Fibroblast of villous mesenchyme (primary cell): ENCODE measurements at regions not wholly inside any gene's neighbourhood (a gene's known extent, or its start where the extent isn't known, plus 50 kb on each side); places are given as distances from the start of the nearest gene placed in this dataset.

Experiments used
- DNase-seq: peaks from one replicate; pipeline ENCODE4 v3.0.0-alpha.2; 2010; ENCODE audit warnings: low read depth
- H3K4me3 ChIP-seq: 2 replicates; pipeline ENCODE4 v1.5.1; 2011; ENCODE audit warnings: low read depth, mild to moderate bottlenecking, low read length
- TF ChIP-seq, protein P1 (sequence below): IDR thresholded peaks from 2 replicates; pipeline ENCODE4 v1.5.1; 2012; ENCODE audit warnings: low read depth, mild to moderate bottlenecking, low read length; ENCODE audit not compliant: insufficient read depth

DNA sequence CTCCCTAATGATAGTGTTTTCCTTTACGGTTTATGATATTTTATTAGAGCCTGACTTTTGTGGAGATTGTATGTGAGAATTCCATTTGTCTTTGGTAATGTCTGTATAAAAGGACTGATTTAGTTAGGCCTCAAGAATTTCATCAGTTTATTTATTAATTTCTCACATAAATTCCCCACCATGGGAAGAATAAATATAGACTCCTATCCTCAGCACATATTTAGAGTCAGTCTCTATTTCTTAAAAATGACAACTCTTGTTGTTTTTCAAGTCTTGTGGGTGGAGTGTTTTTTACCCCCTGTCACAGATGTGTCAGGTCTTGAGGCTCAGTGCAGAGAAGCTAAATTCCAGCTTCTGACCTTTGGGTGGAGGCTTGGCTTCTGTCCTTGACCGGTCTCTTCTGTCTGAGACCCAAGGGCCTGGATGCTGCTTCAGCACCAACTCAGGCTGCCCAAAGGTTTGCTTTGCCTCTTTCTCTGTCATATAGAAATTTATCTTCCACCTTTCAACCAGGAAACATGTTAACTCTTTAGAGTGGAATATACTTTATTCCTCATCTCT is 117.3 kb upstream of the INHBA start:
- no peak for DNase-seq
- no peak overlapping the region for H3K4me3 ChIP-seq
- TF ChIP-seq, protein P1, sequence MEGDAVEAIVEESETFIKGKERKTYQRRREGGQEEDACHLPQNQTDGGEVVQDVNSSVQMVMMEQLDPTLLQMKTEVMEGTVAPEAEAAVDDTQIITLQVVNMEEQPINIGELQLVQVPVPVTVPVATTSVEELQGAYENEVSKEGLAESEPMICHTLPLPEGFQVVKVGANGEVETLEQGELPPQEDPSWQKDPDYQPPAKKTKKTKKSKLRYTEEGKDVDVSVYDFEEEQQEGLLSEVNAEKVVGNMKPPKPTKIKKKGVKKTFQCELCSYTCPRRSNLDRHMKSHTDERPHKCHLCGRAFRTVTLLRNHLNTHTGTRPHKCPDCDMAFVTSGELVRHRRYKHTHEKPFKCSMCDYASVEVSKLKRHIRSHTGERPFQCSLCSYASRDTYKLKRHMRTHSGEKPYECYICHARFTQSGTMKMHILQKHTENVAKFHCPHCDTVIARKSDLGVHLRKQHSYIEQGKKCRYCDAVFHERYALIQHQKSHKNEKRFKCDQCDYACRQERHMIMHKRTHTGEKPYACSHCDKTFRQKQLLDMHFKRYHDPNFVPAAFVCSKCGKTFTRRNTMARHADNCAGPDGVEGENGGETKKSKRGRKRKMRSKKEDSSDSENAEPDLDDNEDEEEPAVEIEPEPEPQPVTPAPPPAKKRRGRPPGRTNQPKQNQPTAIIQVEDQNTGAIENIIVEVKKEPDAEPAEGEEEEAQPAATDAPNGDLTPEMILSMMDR = no peak

DNA sequence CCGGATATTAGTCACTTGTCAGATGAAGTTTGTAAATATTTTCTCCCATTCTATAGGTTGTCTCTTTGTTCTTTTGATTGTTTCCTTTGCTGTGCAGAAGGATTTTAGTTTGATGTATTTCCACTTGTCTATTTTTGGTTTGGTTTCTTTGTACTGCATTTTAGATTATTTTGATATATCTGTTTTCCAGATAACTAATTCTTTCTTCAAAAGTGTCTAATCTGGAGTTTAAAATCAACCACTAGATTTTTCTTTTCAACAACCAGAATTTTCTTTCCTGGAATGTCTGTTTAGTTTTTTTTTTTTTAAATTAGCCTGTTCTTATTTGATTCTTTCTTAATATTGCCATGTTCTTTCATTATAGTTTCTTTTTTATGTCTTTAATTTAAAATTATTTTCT is 116.8 kb upstream of the INHBA start:
- H3K4me3 ChIP-seq = no peak overlapping the region
- no peak for DNase-seq
- TF ChIP-seq, protein P1 = no peak

DNA sequence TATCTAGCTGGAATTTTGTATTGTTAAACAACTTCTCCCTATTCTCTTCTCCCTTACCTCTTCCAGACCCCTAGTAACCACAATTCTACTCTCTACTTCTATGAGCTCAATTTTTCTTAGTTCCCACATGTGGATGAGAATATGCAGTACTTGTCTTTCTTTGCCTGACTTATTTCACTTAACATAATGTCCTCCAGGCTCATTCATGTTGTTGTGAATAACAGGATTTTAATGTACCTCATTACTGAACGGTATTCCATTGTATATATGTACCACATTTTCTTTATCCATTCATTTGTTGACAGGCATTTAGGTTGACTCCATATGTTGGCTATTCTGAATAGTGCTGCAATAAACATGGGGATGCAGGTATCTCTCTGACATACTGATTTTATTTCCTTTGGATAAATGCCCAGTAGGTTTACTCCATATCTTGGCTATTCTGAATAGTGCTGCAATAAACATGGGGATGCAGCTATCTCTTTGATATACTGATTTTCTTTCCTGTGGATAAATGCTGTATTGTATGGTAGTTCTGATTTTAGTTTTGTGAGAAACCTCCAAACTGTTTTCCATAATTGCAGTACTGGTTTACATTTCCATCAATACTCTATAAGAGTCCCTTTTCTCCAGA is 116.0 kb upstream of the INHBA start:
- H3K4me3 ChIP-seq = no peak overlapping the region
- TF ChIP-seq, protein P1 = no peak
- DNase-seq = no peak

DNA sequence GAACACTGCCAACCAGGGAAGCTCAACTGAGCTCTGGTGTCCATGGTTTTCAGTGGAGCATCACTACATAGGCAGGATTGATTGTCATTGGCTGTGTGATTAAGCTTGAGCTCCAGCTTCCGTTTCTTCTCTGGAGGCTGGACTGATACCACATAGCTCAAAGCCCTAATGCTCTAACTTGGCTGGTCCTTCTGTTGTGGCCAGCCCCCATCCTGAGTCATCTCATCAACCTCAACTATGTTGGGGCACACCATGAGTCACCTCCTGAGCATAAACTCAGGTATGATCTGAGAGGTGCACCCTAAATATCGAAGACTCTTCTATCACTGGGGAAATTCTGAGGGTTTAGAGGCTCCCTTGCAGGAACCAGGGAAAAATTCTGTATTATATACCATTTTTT is 114.5 kb upstream of the INHBA start:
- H3K4me3 ChIP-seq = no peak overlapping the region
- TF ChIP-seq, protein P1 = no peak
- no peak for DNase-seq

DNA sequence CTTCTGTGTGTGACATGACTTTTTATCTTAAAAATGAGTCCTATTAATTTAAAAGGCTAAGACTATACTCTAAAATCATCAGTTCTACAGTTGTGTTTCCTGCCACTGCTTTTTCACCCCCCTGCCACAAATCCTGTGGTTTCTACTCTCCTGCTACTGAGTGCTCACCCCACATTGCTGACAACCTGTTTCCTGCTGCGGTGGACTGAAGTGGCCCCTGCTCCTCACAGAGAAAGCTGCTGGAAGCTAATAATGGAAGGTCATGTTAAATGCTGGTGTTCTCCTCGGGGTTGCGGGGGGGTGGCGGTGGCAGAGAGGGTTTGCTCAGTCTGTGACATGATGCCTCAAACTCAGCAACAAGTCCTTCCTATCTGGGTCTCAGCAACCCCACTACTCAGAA is 113.2 kb upstream of the INHBA start:
- H3K4me3 ChIP-seq = no peak overlapping the region
- TF ChIP-seq, protein P1 = no peak
- no peak for DNase-seq

DNA sequence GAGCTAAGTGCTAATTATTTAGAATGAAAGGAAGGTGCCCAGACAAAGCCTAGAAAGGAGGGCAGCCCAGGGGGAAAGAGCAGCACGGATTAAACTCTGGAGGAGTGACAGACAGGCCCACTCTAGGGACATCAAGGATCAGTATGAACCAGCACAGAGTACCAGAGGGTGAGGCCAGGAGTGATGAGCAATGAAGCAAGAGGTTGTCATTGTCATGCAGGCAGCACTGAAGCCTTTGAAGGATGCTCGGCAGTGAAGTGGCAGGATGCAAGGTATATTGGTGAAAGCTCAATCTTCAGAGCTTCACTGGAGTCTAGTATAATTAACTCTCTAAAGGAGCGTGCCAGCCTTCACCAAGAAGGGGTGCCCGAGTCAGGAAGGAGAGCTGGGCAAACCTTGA is 112.0 kb upstream of the INHBA start:
- no peak for DNase-seq
- TF ChIP-seq, protein P1 = no peak
- H3K4me3 ChIP-seq = no peak overlapping the region

DNA sequence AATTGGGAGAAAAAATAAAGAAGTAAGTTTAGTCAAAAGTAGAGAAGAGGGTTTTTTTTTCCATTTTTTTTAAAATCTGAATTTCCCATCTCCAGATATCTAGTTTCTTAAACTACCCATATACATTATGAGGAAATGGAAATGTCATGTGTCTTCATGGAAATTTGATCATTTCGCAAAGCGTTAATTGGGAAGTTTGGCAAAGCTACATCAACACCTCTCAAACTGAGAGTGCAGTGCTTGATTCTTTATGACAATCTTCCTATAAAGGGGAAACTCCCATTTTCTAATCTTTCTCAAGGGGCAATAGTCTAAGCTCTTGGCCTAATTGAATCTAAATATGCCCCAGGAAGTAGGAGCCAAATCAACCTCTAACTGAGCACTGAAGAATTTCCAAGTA is 110.4 kb upstream of the INHBA start:
- TF ChIP-seq, protein P1 = no peak
- DNase-seq = no peak
- no peak overlapping the region for H3K4me3 ChIP-seq
